ENCODE measurements at regions not wholly inside any gene's neighbourhood (a gene's known extent, or its start where the extent isn't known, plus 50 kb on each side); places are given as distances from the start of the nearest gene placed in this dataset.

- H3K36me3 ChIP-seq (ENCODE audit: insufficient read depth), result no peaks in the 10 kb centered on the region
- no peaks in the 10 kb centered on the region for H3K27me3 ChIP-seq (ENCODE audit: insufficient read depth, low read depth)
- H4K20me1 ChIP-seq (ENCODE audit: insufficient read depth), result no peaks in the 10 kb centered on the region
- H3K4me2 ChIP-seq, result no peak overlapping the region
- no peak for TF ChIP-seq CTCF (conservative IDR thresholded peaks at IDR 0.05; ENCODE audit: low read depth, low read length)
- H3K27ac ChIP-seq, result no peak overlapping the region
- no peaks in the 10 kb centered on the region for H3K79me2 ChIP-seq (ENCODE audit: insufficient read depth, low read depth)
- no peak overlapping the region for H3K4me3 ChIP-seq (IDR thresholded peaks at IDR 0.05; ENCODE audit: insufficient read depth, low read depth, low read length)
- H2AFZ ChIP-seq (ENCODE audit: low read depth), result no peak overlapping the region
- H3K4me1 ChIP-seq (ENCODE audit: low read depth, poor library complexity, severe bottlenecking), result no peaks in the 10 kb centered on the region
- H3K9ac ChIP-seq, result no peak overlapping the region
Measured at GRCh38 chr5:33023649-33024048, 312.5 kb downstream of the NPR3 start.

- no peak overlapping the region for H3K4me3 ChIP-seq (IDR thresholded peaks at IDR 0.05; ENCODE audit: insufficient read depth, low read depth, low read length)
- no peak overlapping the region for H3K4me2 ChIP-seq
- H3K4me1 ChIP-seq (ENCODE audit: low read depth, poor library complexity, severe bottlenecking), result no peaks in the 10 kb centered on the region
- no peak for TF ChIP-seq CTCF (conservative IDR thresholded peaks at IDR 0.05; ENCODE audit: low read depth, low read length)
- H4K20me1 ChIP-seq (ENCODE audit: insufficient read depth), result no peaks in the 10 kb centered on the region
- no peak overlapping the region for H2AFZ ChIP-seq (ENCODE audit: low read depth)
- H3K36me3 ChIP-seq (ENCODE audit: insufficient read depth), result no peaks in the 10 kb centered on the region
- H3K9ac ChIP-seq, result no peak overlapping the region
- H3K27me3 ChIP-seq (ENCODE audit: insufficient read depth, low read depth), result no peaks in the 10 kb centered on the region
- no peaks in the 10 kb centered on the region for H3K79me2 ChIP-seq (ENCODE audit: insufficient read depth, low read depth)
- H3K27ac ChIP-seq, result no peak overlapping the region
Measured at GRCh38 chr5:33032271-33033070, 321.4 kb downstream of the NPR3 start.

- no peak for TF ChIP-seq CTCF (conservative IDR thresholded peaks at IDR 0.05; ENCODE audit: low read depth, low read length)
- H3K36me3 ChIP-seq (ENCODE audit: insufficient read depth), result no peaks in the 10 kb centered on the region
- H3K27ac ChIP-seq, result no peak overlapping the region
- no peak overlapping the region for H3K4me2 ChIP-seq
- H3K79me2 ChIP-seq (ENCODE audit: insufficient read depth, low read depth), result no peaks in the 10 kb centered on the region
- H3K4me3 ChIP-seq (IDR thresholded peaks at IDR 0.05; ENCODE audit: insufficient read depth, low read depth, low read length), result no peak overlapping the region
- H3K9ac ChIP-seq, result no peak overlapping the region
- no peaks in the 10 kb centered on the region for H3K4me1 ChIP-seq (ENCODE audit: low read depth, poor library complexity, severe bottlenecking)
- no peaks in the 10 kb centered on the region for H4K20me1 ChIP-seq (ENCODE audit: insufficient read depth)
- no peaks in the 10 kb centered on the region for H3K27me3 ChIP-seq (ENCODE audit: insufficient read depth, low read depth)
- no peak overlapping the region for H2AFZ ChIP-seq (ENCODE audit: low read depth)
Measured at GRCh38 chr5:33033516-33033915, 322.4 kb downstream of the NPR3 start.

GRCh38 chr5:33034777-33035176, 323.7 kb downstream of the NPR3 start:
- H3K4me1 ChIP-seq (ENCODE audit: low read depth, poor library complexity, severe bottlenecking), result no peaks in the 10 kb centered on the region
- no peak overlapping the region for H3K4me3 ChIP-seq (IDR thresholded peaks at IDR 0.05; ENCODE audit: insufficient read depth, low read depth, low read length)
- no peak overlapping the region for H3K27ac ChIP-seq
- no peaks in the 10 kb centered on the region for H3K27me3 ChIP-seq (ENCODE audit: insufficient read depth, low read depth)
- no peaks in the 10 kb centered on the region for H3K79me2 ChIP-seq (ENCODE audit: insufficient read depth, low read depth)
- TF ChIP-seq CTCF (conservative IDR thresholded peaks at IDR 0.05; ENCODE audit: low read depth, low read length), result no peak
- H3K4me2 ChIP-seq, result no peak overlapping the region
- H4K20me1 ChIP-seq (ENCODE audit: insufficient read depth), result no peaks in the 10 kb centered on the region
- no peak overlapping the region for H2AFZ ChIP-seq (ENCODE audit: low read depth)
- H3K36me3 ChIP-seq (ENCODE audit: insufficient read depth), result no peaks in the 10 kb centered on the region
- no peak overlapping the region for H3K9ac ChIP-seq

Data from KMS-11 (cell line).